ENCODE measurements at regions not wholly inside any gene's neighbourhood (a gene's known extent, or its start where the extent isn't known, plus 50 kb on each side); places are given as distances from the start of the nearest gene placed in this dataset.

DNA sequence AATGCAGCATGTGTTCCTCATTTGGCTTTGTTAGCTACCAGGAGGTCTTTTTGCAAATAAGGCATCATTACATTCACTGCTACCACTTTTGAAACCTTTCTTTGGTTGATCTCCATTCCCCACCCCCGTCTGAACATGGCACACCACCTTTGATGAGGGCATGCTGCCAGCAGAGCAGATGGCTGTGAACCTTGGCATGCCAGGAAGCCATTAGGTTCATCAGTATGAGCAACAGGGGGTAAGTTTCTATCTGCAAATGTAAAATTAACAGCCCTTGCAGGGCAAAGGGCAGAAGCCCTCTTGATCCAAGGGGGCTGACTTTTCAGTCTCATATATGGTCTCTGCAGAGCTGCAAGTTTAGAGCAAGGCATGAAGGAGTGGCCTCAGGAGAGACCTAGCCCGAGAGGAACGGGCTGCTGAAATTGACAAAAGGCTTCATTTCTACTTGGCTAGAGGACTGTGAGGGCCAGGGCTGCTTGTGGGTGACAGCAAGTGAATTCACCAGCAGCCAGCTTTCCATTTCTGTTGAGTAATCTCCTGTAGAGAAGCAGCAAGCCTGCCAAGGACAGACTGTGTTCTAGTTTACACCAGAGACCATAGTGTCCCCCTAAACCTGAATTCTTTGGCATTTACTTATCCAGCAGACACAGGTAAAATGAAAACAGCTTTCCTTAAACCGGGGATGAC, 127.9 kb downstream of the ZNF326 start:
- no peak overlapping the region for H3K4me2 ChIP-seq
- WGBS (ENCODE audit: missing lambda C conversion rate), result 0% methylated on average over 4 of the region's 4 CpGs
- H3K9me3 ChIP-seq, result no peaks in the 10 kb centered on the region
- H3K4me1 ChIP-seq, result no peaks in the 10 kb centered on the region
- CTCF ChIA-PET, result interaction anchor here (0.7 kb wide), 1 partner anchor 10 kb away, joined by 6 read pairs; no protein-coding TSS in a partner anchor
- H3K4me3 ChIP-seq, result no peak overlapping the region
- TF ChIP-seq MAFK (IDR thresholded peaks at IDR 0.05; ENCODE audit: partially characterized antibody), result no peak
- no peak for TF ChIP-seq CBX8 (IDR thresholded peaks at IDR 0.05)
- TF ChIP-seq RARB (CRISPR knock-in tag; IDR thresholded peaks at IDR 0.05), result no peak
- no peak for TF ChIP-seq RNF2 (IDR thresholded peaks at IDR 0.05; ENCODE audit: borderline replicate concordance, low read depth)
- no peak for TF ChIP-seq HOXA7 (CRISPR knock-in tag; IDR thresholded peaks at IDR 0.05)
- TF ChIP-seq FOSB (CRISPR knock-in tag; IDR thresholded peaks at IDR 0.05), result no peak
- TF ChIP-seq FOXS1 (CRISPR knock-in tag; IDR thresholded peaks at IDR 0.05), result no peak
- no peak overlapping the region for H3K27ac ChIP-seq
- DNase-seq (ENCODE audit: low read depth in 1 of 2, low spot score in 1 of 2) (no peak), ATAC-seq (no peak), FAIRE-seq (no peak)
- POLR2A ChIA-PET, result no interaction called here

DNA sequence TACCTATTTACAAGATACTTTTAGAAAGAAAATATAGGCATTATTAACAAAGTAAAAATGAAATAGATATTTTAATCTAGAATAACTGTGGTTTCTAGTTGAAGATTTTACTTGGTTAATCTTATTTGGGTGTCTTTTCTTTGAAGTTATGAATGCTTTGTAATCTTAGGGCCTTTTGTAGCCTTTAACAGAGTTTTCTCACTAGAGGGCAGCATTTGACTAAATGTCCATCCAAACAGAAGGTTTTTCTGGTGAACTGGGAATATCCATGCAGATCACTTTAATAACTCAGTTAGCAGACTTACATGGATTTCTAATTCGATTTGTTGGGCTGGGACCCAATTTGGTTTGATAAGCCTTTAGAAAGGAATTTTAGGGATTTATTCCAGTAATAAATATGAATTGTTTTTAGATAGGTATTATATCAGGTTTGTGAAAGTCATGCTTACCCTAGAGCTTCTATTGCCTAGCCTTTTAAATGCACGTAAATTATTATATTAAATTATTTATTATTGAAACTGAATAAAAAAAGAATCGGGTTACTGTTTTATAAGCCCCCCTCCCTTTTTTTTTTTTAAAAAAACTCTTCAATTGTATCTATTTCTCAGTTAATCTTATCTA, 119.7 kb downstream of the ZNF326 start:
- ATAC-seq (peak in 1 of 2 experiments; percentile 61; a peak in 1 of 6 replicates), FAIRE-seq (peak; percentile 39), DNase-seq (ENCODE audit: low read depth in 1 of 2, low spot score in 1 of 2) (peak; percentile 20 to 39)
- no peaks in the 10 kb centered on the region for H3K4me1 ChIP-seq
- POLR2A ChIA-PET, result no interaction called here
- H3K4me2 ChIP-seq, result no peak overlapping the region
- no peaks in the 10 kb centered on the region for H3K9me3 ChIP-seq
- H3K4me3 ChIP-seq, result no peak overlapping the region
- H3K27ac ChIP-seq, result no peak overlapping the region
- TF ChIP-seq SMC3 (IDR thresholded peaks at IDR 0.05), result peak; percentile 47
- TF ChIP-seq RNF2 (IDR thresholded peaks at IDR 0.05; ENCODE audit: borderline replicate concordance, low read depth), result no peak
- TF ChIP-seq POLR2A (IDR thresholded peaks at IDR 0.05; ENCODE audit: low read length), result no peak
- TF ChIP-seq, protein P1, sequence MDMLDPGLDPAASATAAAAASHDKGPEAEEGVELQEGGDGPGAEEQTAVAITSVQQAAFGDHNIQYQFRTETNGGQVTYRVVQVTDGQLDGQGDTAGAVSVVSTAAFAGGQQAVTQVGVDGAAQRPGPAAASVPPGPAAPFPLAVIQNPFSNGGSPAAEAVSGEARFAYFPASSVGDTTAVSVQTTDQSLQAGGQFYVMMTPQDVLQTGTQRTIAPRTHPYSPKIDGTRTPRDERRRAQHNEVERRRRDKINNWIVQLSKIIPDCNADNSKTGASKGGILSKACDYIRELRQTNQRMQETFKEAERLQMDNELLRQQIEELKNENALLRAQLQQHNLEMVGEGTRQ (IDR thresholded peaks at IDR 0.05), result no peak
- TF ChIP-seq, protein P2, sequence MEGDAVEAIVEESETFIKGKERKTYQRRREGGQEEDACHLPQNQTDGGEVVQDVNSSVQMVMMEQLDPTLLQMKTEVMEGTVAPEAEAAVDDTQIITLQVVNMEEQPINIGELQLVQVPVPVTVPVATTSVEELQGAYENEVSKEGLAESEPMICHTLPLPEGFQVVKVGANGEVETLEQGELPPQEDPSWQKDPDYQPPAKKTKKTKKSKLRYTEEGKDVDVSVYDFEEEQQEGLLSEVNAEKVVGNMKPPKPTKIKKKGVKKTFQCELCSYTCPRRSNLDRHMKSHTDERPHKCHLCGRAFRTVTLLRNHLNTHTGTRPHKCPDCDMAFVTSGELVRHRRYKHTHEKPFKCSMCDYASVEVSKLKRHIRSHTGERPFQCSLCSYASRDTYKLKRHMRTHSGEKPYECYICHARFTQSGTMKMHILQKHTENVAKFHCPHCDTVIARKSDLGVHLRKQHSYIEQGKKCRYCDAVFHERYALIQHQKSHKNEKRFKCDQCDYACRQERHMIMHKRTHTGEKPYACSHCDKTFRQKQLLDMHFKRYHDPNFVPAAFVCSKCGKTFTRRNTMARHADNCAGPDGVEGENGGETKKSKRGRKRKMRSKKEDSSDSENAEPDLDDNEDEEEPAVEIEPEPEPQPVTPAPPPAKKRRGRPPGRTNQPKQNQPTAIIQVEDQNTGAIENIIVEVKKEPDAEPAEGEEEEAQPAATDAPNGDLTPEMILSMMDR (IDR thresholded peaks at IDR 0.05), result peak; percentile 70
- no peak for TF ChIP-seq MAFK (IDR thresholded peaks at IDR 0.05; ENCODE audit: partially characterized antibody)
- peak; percentile 71 to 73 for TF ChIP-seq RAD21 (conservative IDR thresholded peaks at IDR 0.05 in 1 of 2, IDR thresholded peaks at IDR 0.05 in 1 of 2)
- TF ChIP-seq E2F6 (IDR thresholded peaks at IDR 0.05; ENCODE audit: borderline replicate concordance, low read depth), result no peak
- 2% methylated on average over 3 of the region's 3 CpGs for WGBS (ENCODE audit: missing lambda C conversion rate)
- CTCF ChIA-PET, result interaction anchor here (0.7 to 1.6 kb wide), 5 partner anchors 13 to 1050 kb away, joined by 3 to 5 read pairs (median 4); no protein-coding TSS in a partner anchor

DNA sequence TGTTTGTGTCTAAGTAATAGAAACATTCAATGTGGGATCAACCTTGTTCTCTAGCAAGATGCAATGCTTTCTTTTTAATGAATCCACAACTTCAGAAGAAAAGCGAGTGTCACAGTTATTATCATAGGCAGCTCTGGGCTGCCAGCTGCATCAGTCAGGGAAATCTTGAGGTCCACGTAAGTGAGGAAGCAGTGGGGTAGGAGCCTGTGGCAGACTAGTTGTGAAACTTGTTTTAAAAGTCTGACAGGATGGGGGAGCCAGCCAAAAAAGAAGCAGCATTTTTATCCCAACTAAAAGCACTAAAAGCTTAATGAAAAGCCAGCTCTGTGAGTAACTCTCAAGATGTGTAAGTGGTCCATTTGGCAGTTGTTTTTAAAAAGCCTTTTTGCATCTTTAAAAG, 113.1 kb downstream of the ZNF326 start:
- POLR2A ChIA-PET, result no interaction called here
- 4% methylated on average over 2 of the region's 2 CpGs for WGBS (ENCODE audit: missing lambda C conversion rate)
- FAIRE-seq, result no peak

More for the DNA sequence above, 113.1 kb downstream of the ZNF326 start:
- Histone ChIP-seq H3K4me2 (no peak overlapping the region), H3K27ac (no peak overlapping the region), H3K4me3 (no peak overlapping the region), H3K4me1 (no peaks in the 10 kb centered on the region), H3K9me3 (no peaks in the 10 kb centered on the region)
- ATAC-seq, result no peak
- CTCF ChIA-PET, result interaction anchor here (1.1 kb wide), 1 partner anchor 63 kb away, joined by 4 read pairs; no protein-coding TSS in a partner anchor
- TF ChIP-seq, protein P2 (IDR thresholded peaks at IDR 0.05), result no peak
- TF ChIP-seq RNF2 (IDR thresholded peaks at IDR 0.05; ENCODE audit: borderline replicate concordance, low read depth) (no peak), CHD2 (IDR thresholded peaks at IDR 0.05; ENCODE audit: low read length, partially characterized antibody) (no peak), POLR2A (IDR thresholded peaks at IDR 0.05; ENCODE audit: low read length) (no peak), CEBPB (IDR thresholded peaks at IDR 0.05) (no peak), ZFP36 (IDR thresholded peaks at IDR 0.05; ENCODE audit: borderline replicate concordance, partially characterized antibody) (no peak), RFX5 (IDR thresholded peaks at IDR 0.05) (no peak), SMC3 (IDR thresholded peaks at IDR 0.05) (no peak), POLR2AphosphoS2 (conservative IDR thresholded peaks at IDR 0.05; ENCODE audit: low read length) (no peak), MAZ (IDR thresholded peaks at IDR 0.05; ENCODE audit: borderline replicate concordance, low read depth, low read length) (no peak), GATA3 (IDR thresholded peaks at IDR 0.05; ENCODE audit: borderline replicate concordance) (no peak)
- TF ChIP-seq, protein P3, sequence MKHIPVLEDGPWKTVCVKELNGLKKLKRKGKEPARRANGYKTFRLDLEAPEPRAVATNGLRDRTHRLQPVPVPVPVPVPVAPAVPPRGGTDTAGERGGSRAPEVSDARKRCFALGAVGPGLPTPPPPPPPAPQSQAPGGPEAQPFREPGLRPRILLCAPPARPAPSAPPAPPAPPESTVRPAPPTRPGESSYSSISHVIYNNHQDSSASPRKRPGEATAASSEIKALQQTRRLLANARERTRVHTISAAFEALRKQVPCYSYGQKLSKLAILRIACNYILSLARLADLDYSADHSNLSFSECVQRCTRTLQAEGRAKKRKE (CRISPR knock-in tag; IDR thresholded peaks at IDR 0.05; ENCODE audit: low read depth), result no peak
- no peak for DNase-seq (ENCODE audit: low read depth in 1 of 2, low spot score in 1 of 2)
